Hepatocyte (in vitro differentiated cells): ENCODE measurements at regions not wholly inside any gene's neighbourhood (a gene's known extent, or its start where the extent isn't known, plus 50 kb on each side); places are given as distances from the start of the nearest gene placed in this dataset.

Experiments used
- DNase-seq: peaks from one replicate; pipeline ENCODE4 v3.0.0-alpha.2; 2016; ENCODE audit warnings: low spot score
- H2AFZ ChIP-seq: fragments of 200-600 bp; sonication (generic); 2 replicates; pipeline ENCODE4 v1.6.0; 2016; ENCODE audit warnings: antibody characterized with exemption, mild to moderate bottlenecking
- H3K27ac ChIP-seq: fragments of 200-600 bp; sonication (generic); 2 replicates; pipeline ENCODE4 v1.5.1; 2016; ENCODE audit warnings: mild to moderate bottlenecking
- H3K27me3 ChIP-seq: fragments of 200-600 bp; sonication (generic); 2 replicates; pipeline ENCODE4 v1.6.1; 2016
- H3K36me3 ChIP-seq: fragments of 200-600 bp; sonication (generic); replicated peaks from 2 replicates; pipeline ENCODE4 v1.5.1; 2016; ENCODE audit warnings: low read depth; ENCODE audit not compliant: insufficient read depth
- H3K4me1 ChIP-seq: fragments of 200-600 bp; sonication (generic); 2 replicates; pipeline ENCODE4 v1.5.1; 2016; ENCODE audit warnings: mild to moderate bottlenecking, moderate library complexity; ENCODE audit not compliant: insufficient read depth
- H3K4me2 ChIP-seq: fragments of 200-600 bp; sonication (generic); 2 replicates; pipeline ENCODE4 v1.6.0; 2016
- H3K4me3 ChIP-seq: fragments of 200-600 bp; sonication (generic); 2 replicates; pipeline ENCODE4 v1.5.1; 2016; ENCODE audit warnings: mild to moderate bottlenecking
- H3K79me2 ChIP-seq: fragments of 200-600 bp; sonication (generic); 2 replicates; pipeline ENCODE4 v1.6.0; 2017; ENCODE audit warnings: mild to moderate bottlenecking
- H3K9me2 ChIP-seq: fragments of 200-600 bp; sonication (generic); replicated peaks from 2 replicates; pipeline ENCODE4 v1.6.0; 2017; ENCODE audit warnings: mild to moderate bottlenecking; ENCODE audit not compliant: insufficient read depth
- H3K9me3 ChIP-seq: fragments of 200-600 bp; sonication (generic); 2 replicates; pipeline ENCODE4 v1.5.1; 2016; ENCODE audit warnings: low read depth, mild to moderate bottlenecking
- H4K20me1 ChIP-seq: fragments of 200-600 bp; sonication (generic); 2 replicates; pipeline ENCODE4 v1.6.0; 2016; ENCODE audit warnings: mild to moderate bottlenecking; ENCODE audit not compliant: insufficient read depth, poor library complexity, severe bottlenecking
- CTCF ChIP-seq: fragments of 200-600 bp; sonication (generic); IDR thresholded peaks from 2 replicates; pipeline ENCODE4 v1.5.1; 2016; ENCODE audit warnings: antibody characterized with exemption, mild to moderate bottlenecking; ENCODE audit not compliant: poor library complexity
- EZH2 ChIP-seq: fragments of 200-600 bp; sonication (generic); IDR thresholded peaks from 2 replicates; pipeline ENCODE4 v1.6.1; 2016; ENCODE audit warnings: antibody characterized with exemption, mild to moderate bottlenecking, borderline replicate concordance
- EZH2phosphoT487 ChIP-seq: fragments of 200-600 bp; sonication (generic); IDR thresholded peaks from one replicate; pipeline ENCODE4 v1.6.1; 2018; ENCODE audit warnings: antibody characterized with exemption, mild to moderate bottlenecking, low read depth, moderate library complexity; ENCODE audit not compliant: unreplicated experiment, severe bottlenecking
- WGBS: methylation state at CpG from one replicate; pipeline ENCODE4 v1.1.6; 2016; ENCODE audit warnings: low lambda C conversion rate; ENCODE audit errors: missing lambda C conversion rate; 5-methylcytosine and 5-hydroxymethylcytosine counted together

- Histone ChIP-seq H3K9me3 (no peaks in the 10 kb centered on the region), H4K20me1 (no peaks in the 10 kb centered on the region), H2AFZ (no peak overlapping the region), H3K4me1 (no peaks in the 10 kb centered on the region), H3K4me3 (no peak overlapping the region), H3K4me2 (no peak overlapping the region), H3K27me3 (no peaks in the 10 kb centered on the region), H3K36me3 (no peaks in the 10 kb centered on the region), H3K79me2 (no peaks in the 10 kb centered on the region), H3K9me2 (no peaks in the 10 kb centered on the region), H3K27ac (no peak overlapping the region)
- no peak for TF ChIP-seq CTCF
- TF ChIP-seq EZH2phosphoT487, result no peak
- TF ChIP-seq EZH2, result no peak
- no peak for DNase-seq
- 76% methylated on average over 6 of the region's 6 CpGs for WGBS
These were observed 680.4 kb downstream of the TBC1D22A start for GRCh38 chr22:47442821-47443220.

- H3K9me3 ChIP-seq, result no peaks in the 10 kb centered on the region
- 76% methylated on average over 17 of the region's 17 CpGs for WGBS
- no peaks in the 10 kb centered on the region for H3K9me2 ChIP-seq
- H3K36me3 ChIP-seq, result no peaks in the 10 kb centered on the region
- H3K4me3 ChIP-seq, result no peak overlapping the region
- no peak overlapping the region for H3K27ac ChIP-seq
- H3K4me2 ChIP-seq, result no peak overlapping the region
- H3K79me2 ChIP-seq, result no peaks in the 10 kb centered on the region
- no peaks in the 10 kb centered on the region for H3K4me1 ChIP-seq
- TF ChIP-seq CTCF (no peak), EZH2 (no peak), EZH2phosphoT487 (no peak)
- DNase-seq, result no peak
- H3K27me3 ChIP-seq, result no peaks in the 10 kb centered on the region
- no peak overlapping the region for H2AFZ ChIP-seq
- no peaks in the 10 kb centered on the region for H4K20me1 ChIP-seq
These were observed 677.3 kb downstream of the TBC1D22A start for GRCh38 chr22:47439643-47440265.

GRCh38 chr22:47437636-47438035 lies 675.2 kb downstream of the TBC1D22A start:
- H3K4me3 ChIP-seq, result no peak overlapping the region
- no peaks in the 10 kb centered on the region for H3K4me1 ChIP-seq
- H3K27ac ChIP-seq, result no peak overlapping the region
- H3K4me2 ChIP-seq, result no peak overlapping the region
- WGBS, result 24% methylated on average over 3 of the region's 3 CpGs
- no peaks in the 10 kb centered on the region for H3K9me2 ChIP-seq
- TF ChIP-seq CTCF, result no peak
- TF ChIP-seq EZH2phosphoT487, result no peak
- no peak for TF ChIP-seq EZH2
- H4K20me1 ChIP-seq, result no peaks in the 10 kb centered on the region
- no peaks in the 10 kb centered on the region for H3K27me3 ChIP-seq
- no peaks in the 10 kb centered on the region for H3K79me2 ChIP-seq
- H2AFZ ChIP-seq, result no peak overlapping the region
- no peak for DNase-seq
- no peaks in the 10 kb centered on the region for H3K9me3 ChIP-seq
- H3K36me3 ChIP-seq, result no peaks in the 10 kb centered on the region

- no peak overlapping the region for H2AFZ ChIP-seq
- H3K4me2 ChIP-seq, result no peak overlapping the region
- no peak overlapping the region for H3K27ac ChIP-seq
- H4K20me1 ChIP-seq, result no peaks in the 10 kb centered on the region
- H3K79me2 ChIP-seq, result no peaks in the 10 kb centered on the region
- H3K36me3 ChIP-seq, result no peaks in the 10 kb centered on the region
- no peak for TF ChIP-seq EZH2phosphoT487
- no peak for TF ChIP-seq EZH2
- no peak for TF ChIP-seq CTCF
- H3K9me3 ChIP-seq, result no peaks in the 10 kb centered on the region
- H3K4me1 ChIP-seq, result no peaks in the 10 kb centered on the region
- H3K4me3 ChIP-seq, result no peak overlapping the region
- 89% methylated on average over 2 of the region's 2 CpGs for WGBS
- DNase-seq, result no peak
- H3K27me3 ChIP-seq, result no peaks in the 10 kb centered on the region
- no peaks in the 10 kb centered on the region for H3K9me2 ChIP-seq
These were observed 674.7 kb downstream of the TBC1D22A start for GRCh38 chr22:47437110-47437509.
